ENCODE measurements at regions not wholly inside any gene's neighbourhood (a gene's known extent, or its start where the extent isn't known, plus 50 kb on each side); places are given as distances from the start of the nearest gene placed in this dataset.
"Not testable (repeated sequence)": the region's sequence is repeated elsewhere in the genome, so short reads cannot be mapped to it uniquely, and the experiment has no call there.

DNA sequence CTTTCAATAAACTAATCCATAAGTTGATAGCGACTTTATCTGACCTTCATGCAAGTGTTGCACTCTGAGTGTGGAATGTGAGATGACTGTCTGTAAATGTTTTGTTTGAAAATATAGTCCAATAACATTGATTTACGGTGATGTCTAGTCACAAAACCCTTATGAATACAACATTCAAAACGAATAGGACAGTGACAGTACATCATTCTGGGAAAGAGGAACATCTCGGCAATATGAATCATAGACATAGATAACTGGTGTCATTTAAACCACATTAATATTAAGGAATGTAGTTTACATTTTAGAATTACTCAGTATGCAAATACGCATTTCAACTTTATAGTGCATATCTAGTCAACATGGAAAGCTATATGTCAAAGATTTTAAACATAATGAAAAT, 1311.6 kb upstream of the ADGRL4 start:
- Mint-ChIP-seq H3K9me3 (ENCODE audit: low read depth, unreplicated experiment) (no peaks in the 10 kb centered on the region), H3K27me3 (ENCODE audit: unreplicated experiment) (no peaks in the 10 kb centered on the region), H3K4me3 (ENCODE audit: low read depth, unreplicated experiment) (no peak overlapping the region), H3K4me1 (ENCODE audit: low read depth, unreplicated experiment) (no peaks in the 10 kb centered on the region), H3K36me3 (ENCODE audit: insufficient read depth, unreplicated experiment) (no peaks in the 10 kb centered on the region), H3K27ac (ENCODE audit: unreplicated experiment) (no peak overlapping the region)
- CTCF ChIA-PET = interaction anchor here (0.6 kb wide), 1 partner anchor 1134 kb away, joined by 5 read pairs; no protein-coding TSS in a partner anchor
- BruUV-seq (replicated peaks) = no TSS peak
- DNase-seq = no peak
- intact Hi-C loops (cut with micrococcal nuclease; ENCODE audit: unreplicated experiment) = no loop called here
- no peak for TF ChIP-seq CTCF (IDR thresholded peaks at IDR 0.05; ENCODE audit: unreplicated experiment)

DNA sequence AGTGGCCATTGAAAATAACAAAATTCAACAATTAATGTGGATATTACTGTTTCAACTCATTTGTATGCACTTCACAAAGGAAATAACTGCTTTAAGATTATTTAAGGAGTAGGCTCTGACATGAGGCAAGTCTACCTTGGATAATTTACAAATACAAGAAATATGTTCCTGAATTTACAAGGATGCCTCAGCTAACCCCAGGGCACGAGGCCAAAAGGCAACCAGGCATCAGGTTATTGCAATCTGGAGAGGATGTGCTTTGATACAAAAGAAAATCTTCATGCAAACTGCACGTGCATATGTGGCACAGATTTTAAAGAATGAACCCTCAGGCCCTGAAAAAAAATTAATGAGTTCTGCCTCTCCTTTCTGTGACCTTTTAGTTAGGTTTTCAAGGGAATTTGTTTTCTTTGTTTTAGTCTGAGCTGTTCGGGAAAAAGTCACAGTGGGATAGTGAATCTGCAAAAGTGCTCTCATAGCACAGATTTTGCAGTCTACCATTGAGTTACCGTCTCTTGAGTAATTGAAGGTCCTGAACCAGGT, 1304.2 kb upstream of the ADGRL4 start:
- CTCF ChIA-PET = no interaction called here
- H3K27me3 Mint-ChIP-seq (ENCODE audit: unreplicated experiment) = no peaks in the 10 kb centered on the region
- no peak overlapping the region for H3K27ac Mint-ChIP-seq (ENCODE audit: unreplicated experiment)
- DNase-seq = no peak
- H3K4me1 Mint-ChIP-seq (ENCODE audit: low read depth, unreplicated experiment) = no peaks in the 10 kb centered on the region
- no peaks in the 10 kb centered on the region for H3K36me3 Mint-ChIP-seq (ENCODE audit: insufficient read depth, unreplicated experiment)
- H3K9me3 Mint-ChIP-seq (ENCODE audit: low read depth, unreplicated experiment) = peaks cover 2% of the 10 kb centered on the region
- intact Hi-C loops (cut with micrococcal nuclease; ENCODE audit: unreplicated experiment) = no loop called here
- no peak overlapping the region for H3K4me3 Mint-ChIP-seq (ENCODE audit: low read depth, unreplicated experiment)
- BruUV-seq (replicated peaks) = no TSS peak
- TF ChIP-seq CTCF (IDR thresholded peaks at IDR 0.05; ENCODE audit: unreplicated experiment) = no peak

DNA sequence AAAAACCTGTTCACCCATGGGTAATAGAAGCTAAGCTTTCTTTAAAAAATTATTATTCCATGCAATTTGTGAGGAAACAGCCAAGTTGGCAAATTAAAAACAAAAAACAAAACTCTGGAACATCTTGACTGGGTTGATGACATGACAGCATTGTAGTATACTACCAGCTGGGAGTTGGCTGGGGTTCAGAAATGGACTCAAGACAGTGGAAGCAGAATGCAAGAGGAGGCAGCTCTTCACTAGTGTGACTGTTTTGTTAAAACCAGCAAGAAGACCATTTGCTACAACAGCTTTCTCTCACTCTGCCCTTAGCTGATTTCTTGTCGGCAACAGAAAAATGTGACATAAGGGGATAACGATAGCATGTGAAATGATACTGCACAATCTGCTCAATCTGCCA, 1298.9 kb upstream of the ADGRL4 start:
- no peak for TF ChIP-seq CTCF (IDR thresholded peaks at IDR 0.05; ENCODE audit: unreplicated experiment)
- BruUV-seq (replicated peaks) = no TSS peak
- DNase-seq = no peak
- Mint-ChIP-seq H3K27ac (ENCODE audit: unreplicated experiment) (no peak overlapping the region), H3K9me3 (ENCODE audit: low read depth, unreplicated experiment) (peaks cover 2% of the 10 kb centered on the region), H3K4me1 (ENCODE audit: low read depth, unreplicated experiment) (peaks cover 6% of the 10 kb centered on the region), H3K27me3 (ENCODE audit: unreplicated experiment) (no peaks in the 10 kb centered on the region), H3K36me3 (ENCODE audit: insufficient read depth, unreplicated experiment) (no peaks in the 10 kb centered on the region), H3K4me3 (ENCODE audit: low read depth, unreplicated experiment) (no peak overlapping the region)
- intact Hi-C loops (cut with micrococcal nuclease; ENCODE audit: unreplicated experiment) = no loop called here
- CTCF ChIA-PET = no interaction called here

GRCh38 chr1:80293818-80294217, 1287.3 kb upstream of the ADGRL4 start:
- no TSS peak for BruUV-seq (replicated peaks)
- DNase-seq = no peak
- no peaks in the 10 kb centered on the region for H3K4me1 Mint-ChIP-seq (ENCODE audit: low read depth, unreplicated experiment)
- H3K27me3 Mint-ChIP-seq (ENCODE audit: unreplicated experiment) = no peaks in the 10 kb centered on the region
- no peaks in the 10 kb centered on the region for H3K9me3 Mint-ChIP-seq (ENCODE audit: low read depth, unreplicated experiment)
- CTCF ChIA-PET = no interaction called here
- intact Hi-C loops (cut with micrococcal nuclease; ENCODE audit: unreplicated experiment) = no loop called here
- no peaks in the 10 kb centered on the region for H3K36me3 Mint-ChIP-seq (ENCODE audit: insufficient read depth, unreplicated experiment)
- no peak for TF ChIP-seq CTCF (IDR thresholded peaks at IDR 0.05; ENCODE audit: unreplicated experiment)
- no peak overlapping the region for H3K27ac Mint-ChIP-seq (ENCODE audit: unreplicated experiment)
- no peak overlapping the region for H3K4me3 Mint-ChIP-seq (ENCODE audit: low read depth, unreplicated experiment)

GRCh38 chr1:80288750-80289149, 1282.2 kb upstream of the ADGRL4 start:
- intact Hi-C loops (cut with micrococcal nuclease; ENCODE audit: unreplicated experiment); H3K36me3 Mint-ChIP-seq (ENCODE audit: insufficient read depth, unreplicated experiment); H3K4me1 Mint-ChIP-seq (ENCODE audit: low read depth, unreplicated experiment); DNase-seq; H3K4me3 Mint-ChIP-seq (ENCODE audit: low read depth, unreplicated experiment); H3K27me3 Mint-ChIP-seq (ENCODE audit: unreplicated experiment); BruUV-seq (replicated peaks); CTCF ChIA-PET; H3K27ac Mint-ChIP-seq (ENCODE audit: unreplicated experiment); H3K9me3 Mint-ChIP-seq (ENCODE audit: low read depth, unreplicated experiment): not testable (repeated sequence)
